ENCODE measurements at regions not wholly inside any gene's neighbourhood (a gene's known extent, or its start where the extent isn't known, plus 50 kb on each side); places are given as distances from the start of the nearest gene placed in this dataset.
"Not testable (repeated sequence)": the region's sequence is repeated elsewhere in the genome, so short reads cannot be mapped to it uniquely, and the experiment has no call there.

- DNase-seq: no peak
These were observed 153.5 kb downstream of the HHIP start for GRCh38 chr4:144799486-144799885.

DNA sequence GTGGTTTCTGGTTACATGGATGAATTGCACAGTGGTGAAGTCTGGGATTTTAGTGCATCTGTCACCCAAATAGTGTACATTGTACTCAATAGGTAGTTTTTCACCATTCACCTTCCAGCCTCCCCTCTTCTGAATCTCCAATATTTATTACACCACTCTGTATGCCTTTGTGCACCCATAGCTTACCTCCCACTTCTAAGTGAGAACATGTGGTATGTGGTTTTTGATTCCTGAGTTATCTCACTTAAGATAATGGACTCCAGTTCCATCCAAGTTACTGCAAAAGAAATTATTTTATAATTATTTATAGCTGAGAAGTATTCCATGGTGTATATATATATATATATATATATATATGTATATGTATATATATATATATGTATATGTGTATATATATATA lies 155.8 kb downstream of the HHIP start:
- DNase-seq: no peak

- no peak for DNase-seq
These were observed 162.1 kb downstream of the HHIP start for GRCh38 chr4:144808034-144808433.

- DNase-seq: no peak
These were observed 163.2 kb downstream of the HHIP start for GRCh38 chr4:144809056-144809640.

DNA sequence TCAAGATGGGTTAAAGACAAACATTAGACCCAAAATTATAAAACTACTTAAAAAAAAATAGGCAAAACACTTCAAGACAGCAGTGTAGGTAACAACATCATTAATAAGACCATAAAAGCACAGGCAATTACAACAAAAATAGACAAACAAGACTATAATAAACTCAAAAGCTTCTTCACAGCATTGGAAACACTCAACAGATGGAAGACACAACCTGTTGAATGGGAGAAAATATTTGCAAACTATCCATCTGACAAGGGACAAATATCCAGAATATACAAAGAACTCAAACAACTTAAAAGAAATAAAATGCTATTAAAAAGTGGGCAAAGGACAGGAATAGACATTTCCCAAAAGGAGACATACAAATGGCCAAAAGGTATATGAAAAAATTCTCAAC lies 170.7 kb downstream of the HHIP start:
- no peak for DNase-seq

- no peak for DNase-seq
These were observed 171.1 kb downstream of the HHIP start for GRCh38 chr4:144817081-144817480.

GRCh38 chr4:144818136-144818535 lies 172.2 kb downstream of the HHIP start:
- no peak for DNase-seq

DNA sequence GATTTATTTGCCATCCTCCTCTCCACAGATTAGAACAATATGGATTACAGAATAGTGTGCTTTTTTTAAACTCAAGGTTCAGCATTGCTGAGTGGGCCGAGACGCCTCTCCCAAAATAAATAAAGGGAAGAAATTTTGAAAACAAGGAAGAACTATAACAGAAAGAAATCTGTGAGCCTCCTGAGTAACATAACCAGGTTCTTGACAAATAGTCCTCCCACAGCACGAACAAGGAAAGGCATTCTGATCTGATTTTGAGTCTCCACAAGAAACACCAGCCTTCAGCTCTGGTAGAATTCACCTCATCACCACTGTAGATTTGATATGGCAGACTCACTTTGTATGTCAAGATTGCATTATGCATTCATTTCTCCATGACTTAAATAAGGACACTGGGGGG lies 173.6 kb downstream of the HHIP start:
- no peak for DNase-seq

- no peak for DNase-seq
These were observed 174.2 kb downstream of the HHIP start for GRCh38 chr4:144820011-144820727.

GRCh38 chr4:144820728-144821085 lies 174.8 kb downstream of the HHIP start:
- DNase-seq: no peak

DNA sequence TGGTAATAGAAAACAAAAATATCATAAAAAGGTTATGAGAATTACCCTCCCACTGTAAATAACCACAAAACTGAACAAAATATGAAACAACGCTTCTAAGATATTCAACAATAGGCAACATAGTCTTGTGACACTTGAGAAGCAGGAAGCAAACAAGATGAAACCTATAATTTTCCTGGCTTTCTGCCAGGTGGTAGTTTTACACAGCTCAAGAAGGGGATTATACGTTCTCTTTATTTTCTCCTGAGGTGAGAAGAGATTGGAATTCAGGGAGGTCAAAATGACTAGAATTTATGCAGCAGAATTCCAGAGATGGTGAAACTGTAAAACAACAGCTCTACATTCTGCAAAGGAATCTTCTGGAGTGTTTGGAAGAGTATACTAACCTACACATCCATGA lies 186.0 kb downstream of the HHIP start:
- DNase-seq: peak; percentile 43

DNA sequence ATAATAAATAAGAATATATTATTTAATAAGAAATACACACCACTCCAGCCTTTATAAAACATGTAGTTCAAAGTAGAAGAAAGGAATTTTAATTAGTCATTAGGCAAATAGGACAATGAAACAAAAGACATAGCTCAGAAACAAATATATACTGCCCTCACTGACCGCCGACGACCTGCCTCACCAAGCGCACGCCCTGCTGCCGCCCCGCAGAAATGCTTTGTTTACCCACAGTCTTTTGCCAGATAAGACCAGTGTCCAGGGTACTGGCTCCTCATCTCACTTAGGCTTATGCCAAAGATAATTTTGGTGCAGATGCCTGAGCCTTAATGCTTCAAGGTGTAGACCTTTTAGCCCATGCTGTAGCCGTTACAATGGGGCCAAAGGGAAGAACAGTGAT lies 199.5 kb downstream of the HHIP start:
- no peak for DNase-seq

DNA sequence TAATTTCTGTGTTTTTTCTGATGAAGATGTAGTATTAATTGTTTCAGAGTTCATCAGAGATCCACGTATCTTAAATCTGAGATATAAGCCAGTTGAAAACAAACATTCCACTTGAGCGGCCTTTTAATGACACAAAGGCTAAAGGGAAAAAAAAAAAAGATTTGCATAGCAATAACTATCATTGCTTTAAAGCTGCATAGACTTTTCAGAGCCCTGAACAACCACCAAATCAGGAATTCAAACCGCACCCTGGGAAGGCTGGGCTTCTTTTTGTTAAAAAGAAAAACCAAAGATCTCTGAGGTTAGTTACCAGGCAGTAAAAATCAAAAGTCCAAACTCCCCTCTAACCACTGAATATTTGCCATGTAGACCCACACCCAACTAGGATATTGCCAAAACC lies 206.0 kb downstream of the HHIP start:
- no peak for DNase-seq

GRCh38 chr4:144861471-144861870 lies 215.5 kb downstream of the HHIP start:
- peak; percentile 45 for DNase-seq

- DNase-seq: no peak
These were observed 216.3 kb downstream of the HHIP start for GRCh38 chr4:144862210-144862609.

DNA sequence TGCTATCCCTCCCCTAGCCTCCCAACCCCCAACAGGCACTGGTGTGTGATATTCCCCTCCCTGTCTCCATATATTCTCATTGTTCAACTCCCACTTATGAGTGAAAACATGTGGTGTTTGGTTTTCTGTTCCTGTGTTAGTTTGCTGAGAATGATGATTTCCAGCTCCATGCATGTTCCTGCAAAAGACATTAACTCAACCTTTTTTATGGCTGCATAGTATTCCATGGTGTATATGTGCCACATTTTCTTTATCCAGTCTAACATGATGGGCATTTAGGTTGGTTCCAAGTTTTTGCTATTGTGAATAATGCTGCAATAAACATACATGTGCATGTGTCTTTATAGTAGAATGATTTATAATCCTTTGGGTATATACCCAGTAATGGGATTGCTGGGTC lies 218.9 kb downstream of the HHIP start:
- not testable (repeated sequence) for DNase-seq

DNA sequence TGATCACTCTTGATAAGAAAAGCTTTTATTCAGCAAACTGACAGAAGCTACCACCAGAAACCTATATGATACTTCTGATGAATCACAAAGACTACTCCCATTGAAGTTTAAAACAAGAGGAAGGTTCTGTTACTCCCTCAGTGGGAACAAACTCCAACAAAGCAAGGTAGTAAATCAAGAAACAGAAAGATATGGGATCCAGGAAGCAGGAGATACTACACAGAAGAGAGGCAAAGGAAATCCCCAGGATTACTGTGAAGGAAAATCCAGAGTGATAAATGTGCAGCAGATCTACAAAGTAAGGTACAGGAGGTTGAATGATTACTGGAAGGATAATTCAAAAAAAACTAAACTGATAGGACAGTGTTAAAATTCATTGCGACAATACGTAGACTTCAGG lies 222.4 kb downstream of the HHIP start:
- no peak for DNase-seq

DNA sequence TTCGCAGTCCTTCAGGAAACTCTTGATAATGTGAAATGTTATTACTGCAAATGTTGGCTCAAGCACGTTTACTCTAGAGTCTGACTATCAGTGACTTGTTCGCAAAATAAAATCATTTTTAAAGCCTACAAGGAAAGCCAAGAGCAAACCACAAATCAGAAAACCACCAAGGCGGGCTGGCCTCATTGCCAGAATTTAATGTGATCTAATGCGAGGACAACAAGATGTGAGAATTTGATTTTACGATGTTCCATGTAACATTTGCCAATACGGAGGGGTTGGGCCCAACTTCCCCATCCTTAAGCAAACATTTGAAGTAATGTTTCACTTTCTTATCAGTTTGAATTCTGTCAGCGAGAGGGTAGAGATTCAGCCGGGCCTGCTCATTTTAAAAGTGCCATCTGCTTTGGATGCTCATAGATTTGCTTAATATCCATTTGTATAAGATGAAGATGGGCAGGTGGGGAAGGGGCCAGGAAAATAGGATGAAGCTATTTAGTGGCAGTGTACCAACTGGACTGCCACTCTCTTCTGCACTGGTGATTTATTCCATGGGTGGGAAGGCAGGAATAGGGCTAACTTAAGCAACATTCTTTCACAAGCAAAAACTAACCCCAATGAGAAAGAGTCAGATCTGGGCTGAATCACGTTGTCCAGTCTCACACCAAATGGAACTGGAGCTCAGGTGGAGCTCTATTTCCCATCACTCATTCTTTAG lies 225.3 kb downstream of the ANAPC10 start:
- DNase-seq: no peak

DNA sequence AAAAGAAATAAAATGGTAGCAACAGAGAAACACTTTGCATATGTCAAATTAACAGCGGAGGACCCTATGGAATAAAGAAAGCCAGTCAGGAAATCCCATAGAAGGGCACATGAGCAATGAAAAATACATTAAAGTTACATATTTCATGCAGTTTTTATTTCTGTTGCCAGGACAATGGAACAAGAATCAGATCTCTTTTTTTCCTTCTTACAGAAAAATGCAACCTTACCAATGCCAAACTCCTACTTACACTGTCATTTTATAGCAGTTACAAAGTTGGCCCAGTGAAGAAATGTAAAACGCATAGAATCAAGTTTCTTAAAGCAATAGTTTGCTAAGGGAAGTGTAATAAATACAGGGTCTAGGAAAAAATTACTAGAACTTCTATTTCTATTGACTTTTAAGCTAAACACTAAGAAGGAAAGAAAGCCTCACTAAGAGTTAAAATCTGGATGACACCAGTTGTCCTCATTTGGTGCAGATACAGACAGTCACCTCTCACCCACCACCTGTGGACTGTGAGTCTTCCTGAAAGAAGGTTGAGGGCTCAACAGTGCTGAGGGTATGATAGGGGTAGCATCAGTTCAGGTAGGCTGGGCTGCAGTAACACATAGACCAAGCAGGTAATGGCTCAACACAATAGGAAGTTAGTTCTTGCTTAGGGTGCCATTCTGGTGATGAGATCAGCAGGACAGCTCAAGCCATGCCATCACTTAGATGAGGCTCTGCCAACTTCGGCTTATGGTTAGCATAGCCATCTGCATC lies 224.6 kb downstream of the ANAPC10 start:
- no peak for DNase-seq

DNA sequence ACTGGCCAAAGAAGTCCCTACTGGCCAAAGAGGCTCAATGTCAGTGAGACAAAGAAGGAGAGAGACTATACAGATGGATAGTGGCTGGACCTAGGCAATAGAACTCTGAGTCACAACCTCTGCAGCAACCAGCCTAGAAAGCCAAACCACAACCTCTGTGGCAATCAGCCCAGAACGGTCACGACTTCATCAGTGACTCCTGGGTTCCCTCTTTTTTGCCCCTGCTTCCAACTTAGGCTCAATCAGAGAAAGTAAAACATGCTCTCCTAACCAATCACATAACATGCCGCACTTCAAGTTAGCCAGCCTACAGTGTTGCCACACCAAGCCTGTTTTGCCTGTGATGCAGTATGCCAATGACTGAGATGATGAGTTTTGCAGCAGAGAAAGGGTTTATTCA lies 203.4 kb downstream of the ANAPC10 start:
- DNase-seq: no peak

- DNase-seq: no peak
These were observed 198.6 kb downstream of the ANAPC10 start for GRCh38 chr4:144899393-144899792.

GRCh38 chr4:144901141-144901540 lies 196.9 kb downstream of the ANAPC10 start:
- DNase-seq: no peak

GRCh38 chr4:144902614-144903013 lies 195.4 kb downstream of the ANAPC10 start:
- no peak for DNase-seq

Data from dermis blood vessel endothelial cell (primary cell).